H1 (cell line): ENCODE measurements at regions not wholly inside any gene's neighbourhood (a gene's known extent, or its start where the extent isn't known, plus 50 kb on each side); places are given as distances from the start of the nearest gene placed in this dataset.

Experiments used
- CTCF ChIA-PET: fragments of 300-600 bp; sonication (Branson Sonifier 250); formaldehyde crosslinking; loops from one replicate; lab custom pipeline; 2021; ENCODE audit not compliant: partially characterized antibody; lab: Charles Lee
- POLR2A ChIA-PET: fragments of 300-600 bp; sonication (Branson Sonifier 250); formaldehyde crosslinking; loops from one replicate; lab custom pipeline; 2021; ENCODE audit warnings: inconsistent platforms; ENCODE audit not compliant: partially characterized antibody; lab: Charles Lee
- DNase-seq, 2 experiments: peaks; one replicate each; pipeline versions ENCODE4 v3.0.0 to v3.0.0-alpha.2; 2010 to 2022; ENCODE audit warnings: low spot score in 2 of 2, low read depth in 1 of 2, mixed read lengths in 1 of 2
- FAIRE-seq: peaks from 2 replicates; lab custom pipeline; 2011; peaks lifted over from hg19 to GRCh38; lab: Jason Lieb, UNC
- H2AFZ ChIP-seq: 2 replicates; pipeline ENCODE4 v1.8.1; 2012; ENCODE audit warnings: low read length, inconsistent platforms
- H2AK5ac ChIP-seq: 2 replicates; pipeline ENCODE4 v1.6.1; 2013; ENCODE audit warnings: low read depth, low read length
- H2BK120ac ChIP-seq: replicated peaks from 2 replicates; pipeline ENCODE3; 2013; ENCODE audit warnings: low read depth, low read length, inconsistent platforms
- H2BK12ac ChIP-seq: 2 replicates; pipeline ENCODE4 v1.6.1; 2013; ENCODE audit warnings: low read depth, low read length
- H2BK15ac ChIP-seq: 2 replicates; pipeline ENCODE4 v1.6.1; 2013; ENCODE audit warnings: low read length
- H2BK20ac ChIP-seq: 2 replicates; pipeline ENCODE4 v1.6.1; 2013; ENCODE audit warnings: low read length
- H2BK5ac ChIP-seq: 2 replicates; pipeline ENCODE4 v1.6.1; 2013; ENCODE audit warnings: low read depth, low read length
- H3K14ac ChIP-seq: 2 replicates; pipeline ENCODE4 v1.6.1; 2013; ENCODE audit warnings: inconsistent platforms; ENCODE audit not compliant: insufficient read length
- H3K18ac ChIP-seq: 2 replicates; pipeline ENCODE4 v1.6.1; 2013; ENCODE audit warnings: low read length; ENCODE audit errors: extremely low read depth
- H3K23ac ChIP-seq: 2 replicates; pipeline ENCODE4 v1.6.1; 2013; ENCODE audit warnings: inconsistent platforms; ENCODE audit not compliant: insufficient read length
- H3K23me2 ChIP-seq: 2 replicates; pipeline ENCODE4 v1.6.1; 2013; ENCODE audit warnings: low read depth, low read length
- H3K27ac ChIP-seq: 2 replicates; pipeline ENCODE4 v1.6.1; 2011; ENCODE audit warnings: low read depth, low read length, inconsistent platforms
- H3K27me3 ChIP-seq, 4 experiments: replicated peaks in 1 of 4; 1 replicate in 1 of 4; 2 replicates in 3 of 4; pipeline versions ENCODE4 v1.6.1 to v1.8.1; 2011 to 2013; ENCODE audit warnings: low read length in 3 of 4, mild to moderate bottlenecking in 3 of 4, inconsistent platforms in 2 of 4, mixed read lengths in 2 of 4, moderate library complexity in 1 of 4; ENCODE audit not compliant: control insufficient read depth in 3 of 4, insufficient read depth in 3 of 4; ENCODE audit errors: extremely low read depth in 1 of 4
- H3K36me3 ChIP-seq, 4 experiments: 2 replicates each; pipeline versions ENCODE4 v1.6.1 to v1.8.1; 2011 to 2013; ENCODE audit warnings: mild to moderate bottlenecking in 4 of 4, low read length in 3 of 4, moderate library complexity in 2 of 4, control low read depth in 1 of 4, inconsistent platforms in 1 of 4; ENCODE audit not compliant: insufficient read depth in 4 of 4, control insufficient read depth in 2 of 4
- H3K4ac ChIP-seq: replicated peaks from 2 replicates; pipeline ENCODE3; 2013; ENCODE audit warnings: low read length, low read depth, mixed read lengths, inconsistent platforms; ENCODE audit not compliant: insufficient read length
- H3K4me1 ChIP-seq, 4 experiments: replicated peaks in 1 of 4; 1 replicate in 1 of 4; 2 replicates in 3 of 4; pipeline versions ENCODE4 v1.6.1 to v1.8.1; 2011 to 2013; ENCODE audit warnings: low read length in 3 of 4, inconsistent platforms in 2 of 4, mixed read lengths in 1 of 4; ENCODE audit not compliant: insufficient read depth in 4 of 4, control insufficient read depth in 3 of 4
- H3K4me2 ChIP-seq, 2 experiments: 2 replicates each; pipeline versions ENCODE4 v1.6.1 to v1.8.1; 2011 to 2013; ENCODE audit warnings: low read depth in 2 of 2, low read length in 2 of 2, control low read depth in 1 of 2, inconsistent platforms in 1 of 2, mild to moderate bottlenecking in 1 of 2; ENCODE audit not compliant: insufficient read depth in 1 of 2
- H3K4me3 ChIP-seq, 4 experiments: fragments of 200-600, 300-600 bp in 1 of 4; sonication (generic), shearing (Covaris generic), sonication (Bioruptor Twin) in 1 of 4; 2 replicates each; pipeline versions ENCODE4 v1.5.1 to v1.8.1; 2011 to 2016; ENCODE audit warnings: low read length in 4 of 4, low read depth in 3 of 4, control low read depth in 2 of 4, inconsistent platforms in 2 of 4, mild to moderate bottlenecking in 2 of 4, mixed read lengths in 1 of 4, moderate library complexity in 1 of 4; ENCODE audit not compliant: insufficient read depth in 2 of 4; ENCODE audit errors: extremely low read depth in 1 of 4
- H3K56ac ChIP-seq: replicated peaks from 2 replicates; pipeline ENCODE3; 2013; ENCODE audit warnings: low read depth, mild to moderate bottlenecking, mixed read lengths, low read length, inconsistent platforms; ENCODE audit not compliant: insufficient read length
- H3K79me1 ChIP-seq: 2 replicates; pipeline ENCODE4 v1.6.1; 2013; ENCODE audit warnings: low read depth, low read length, control low read depth
- H3K79me2 ChIP-seq, 2 experiments: 2 replicates each; pipeline versions ENCODE4 v1.6.1 to v1.8.1; 2012 to 2013; ENCODE audit warnings: low read length in 2 of 2, mild to moderate bottlenecking in 2 of 2, inconsistent platforms in 1 of 2; ENCODE audit not compliant: insufficient read depth in 2 of 2, control insufficient read depth in 1 of 2
- H3K9ac ChIP-seq, 4 experiments: replicated peaks in 1 of 4; 1 replicate in 1 of 4; 2 replicates in 3 of 4; pipeline versions ENCODE4 v1.6.1 to v1.8.1; 2011 to 2013; ENCODE audit warnings: low read depth in 3 of 4, low read length in 3 of 4, control low read depth in 2 of 4, mild to moderate bottlenecking in 2 of 4, moderate library complexity in 2 of 4, inconsistent platforms in 1 of 4; ENCODE audit errors: extremely low read depth in 1 of 4
- H3K9me3 ChIP-seq, 2 experiments: 2 replicates each; pipeline versions ENCODE4 v1.6.1 to v1.8.1; 2012 to 2013; ENCODE audit warnings: mild to moderate bottlenecking in 2 of 2, moderate library complexity in 2 of 2, control low read depth in 1 of 2, inconsistent platforms in 1 of 2, low read depth in 1 of 2, low read length in 1 of 2, mixed read lengths in 1 of 2; ENCODE audit not compliant: insufficient read depth in 2 of 2
- H4K20me1 ChIP-seq, 2 experiments: replicated peaks in 1 of 2; 2 replicates each; pipeline versions ENCODE3 to v1.8.1; 2011 to 2013; ENCODE audit warnings: inconsistent platforms in 2 of 2, low read length in 2 of 2, mild to moderate bottlenecking in 1 of 2; ENCODE audit not compliant: insufficient read depth in 2 of 2, control insufficient read depth in 1 of 2
- H4K5ac ChIP-seq: 2 replicates; pipeline ENCODE4 v1.6.1; 2013; ENCODE audit warnings: low read length, low read depth, mixed read lengths, inconsistent platforms; ENCODE audit not compliant: insufficient read length
- H4K8ac ChIP-seq: 2 replicates; pipeline ENCODE4 v1.8.0; 2013; ENCODE audit warnings: mild to moderate bottlenecking, moderate library complexity, low read length, inconsistent platforms; ENCODE audit not compliant: insufficient read depth; ENCODE audit errors: extremely low read depth
- H4K91ac ChIP-seq: replicated peaks from 2 replicates; pipeline ENCODE3; 2013; ENCODE audit warnings: low read length, mixed read lengths, inconsistent platforms; ENCODE audit not compliant: insufficient read length
- BRCA1 ChIP-seq: IDR thresholded peaks from 2 replicates; pipeline ENCODE4 v1.6.1; 2012; ENCODE audit warnings: low read depth, low read length, improper control_type of control experiment
- CTBP2 ChIP-seq: IDR thresholded peaks from 2 replicates; pipeline ENCODE4 v1.7.0; 2011; ENCODE audit warnings: borderline replicate concordance, mild to moderate bottlenecking, moderate library complexity, mixed read lengths, low read length; ENCODE audit not compliant: insufficient read depth, insufficient read length
- FOSL1 ChIP-seq: IDR thresholded peaks from 2 replicates; pipeline ENCODE4 v1.6.1; 2011; ENCODE audit warnings: mild to moderate bottlenecking, low read depth, low read length, moderate library complexity; ENCODE audit not compliant: insufficient read depth
- HDAC2 ChIP-seq, 2 experiments: fragments of 300-600 bp in 1 of 2; sonication (generic) in 1 of 2; IDR thresholded peaks; 2 replicates each; pipeline ENCODE4 v1.6.1; 2011 to 2012; ENCODE audit warnings: low read depth in 2 of 2, low read length in 2 of 2, mild to moderate bottlenecking in 2 of 2, moderate library complexity in 2 of 2, borderline replicate concordance in 1 of 2, inconsistent platforms in 1 of 2
- JUND ChIP-seq: IDR thresholded peaks from 2 replicates; pipeline ENCODE4 v1.6.1; 2011; ENCODE audit warnings: mild to moderate bottlenecking, improper control_type of control experiment, low read length
- NANOG ChIP-seq: IDR thresholded peaks from 2 replicates; pipeline ENCODE4 v1.6.1; 2011; ENCODE audit warnings: low read length, low read depth, mild to moderate bottlenecking, inconsistent platforms; ENCODE audit not compliant: insufficient read depth, poor library complexity, severe bottlenecking
- PHF8 ChIP-seq: fragments of 200-600 bp; sonication (generic); conservative IDR thresholded peaks from 2 replicates; pipeline ENCODE4 v1.7.1; 2012; ENCODE audit warnings: low read depth, mild to moderate bottlenecking, inconsistent platforms, low read length, moderate library complexity
- SIN3A ChIP-seq, 2 experiments: IDR thresholded peaks in 1 of 2; conservative IDR thresholded peaks in 1 of 2; 2 replicates each; pipeline ENCODE4 v1.6.1; 2011 to 2012; ENCODE audit warnings: low read length in 2 of 2, improper control_type of control experiment in 1 of 2, low read depth in 1 of 2, mild to moderate bottlenecking in 1 of 2
- SP1 ChIP-seq: IDR thresholded peaks from 2 replicates; pipeline ENCODE4 v1.6.1; 2011; ENCODE audit warnings: low read depth, low read length
- TEAD4 ChIP-seq: IDR thresholded peaks from 2 replicates; pipeline ENCODE4 v1.6.1; 2012; ENCODE audit warnings: low read depth, low read length, inconsistent platforms, mixed read lengths
- YY1 ChIP-seq: IDR thresholded peaks from 2 replicates; pipeline ENCODE4 v1.6.1; 2011; ENCODE audit warnings: low read depth, mild to moderate bottlenecking, low read length
- ZNF274 ChIP-seq: IDR thresholded peaks from 2 replicates; pipeline ENCODE4 v1.7.0; 2012; ENCODE audit warnings: low read length, borderline replicate concordance; ENCODE audit errors: extremely low read depth
- WGBS, 2 experiments: shearing (Covaris generic) in 1 of 2; methylation state at CpG; one replicate each; pipeline versions ENCODE4 v1.1.6 to v1.1.7; 2013 to 2015; ENCODE audit warnings: low lambda C conversion rate in 2 of 2, mixed read lengths in 2 of 2, inconsistent platforms in 1 of 2, low coverage in 1 of 2, missing lambda C conversion rate in 1 of 2; ENCODE audit not compliant: insufficient replicate concordance in 2 of 2, insufficient coverage in 1 of 2, insufficient read length in 1 of 2; ENCODE audit errors: extremely low coverage in 1 of 2, missing lambda C conversion rate in 1 of 2; 5-methylcytosine and 5-hydroxymethylcytosine counted together

DNA sequence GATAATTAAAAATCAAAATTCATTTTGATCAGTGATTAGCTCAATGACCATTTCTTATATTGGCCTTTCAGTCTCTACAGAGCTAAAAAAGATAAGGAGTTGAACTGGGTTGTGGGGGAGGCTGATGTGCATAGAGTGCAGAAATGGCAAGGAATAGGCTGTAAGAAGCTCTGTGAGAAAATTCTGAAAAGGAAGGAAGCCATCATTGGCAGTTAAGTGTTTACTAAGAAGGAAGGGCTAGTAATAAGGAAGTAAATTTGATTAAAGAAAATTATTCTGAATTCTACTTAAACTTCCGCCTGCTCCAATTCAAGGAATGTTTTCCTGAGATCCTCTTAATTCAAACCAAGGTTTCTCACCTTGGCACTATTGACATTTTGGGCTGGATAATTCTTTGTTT, 187.5 kb downstream of the MZT1 start:
- H2AK5ac ChIP-seq: no peak overlapping the region
- H2BK120ac ChIP-seq: no peak overlapping the region
- H4K8ac ChIP-seq: no peak overlapping the region
- H3K23ac ChIP-seq: no peak overlapping the region
- no peak overlapping the region for H3K4me2 ChIP-seq
- peaks cover 0 to 3% (median 0%) of the 10 kb centered on the region in 4 experiments; a peak in 1 of 7 replicates for H3K4me1 ChIP-seq
- H3K79me1 ChIP-seq: no peaks in the 10 kb centered on the region
- no peak overlapping the region for H2BK20ac ChIP-seq
- no peak overlapping the region for H2AFZ ChIP-seq
- no peaks in the 10 kb centered on the region for H3K9me3 ChIP-seq
- H4K91ac ChIP-seq: no peak overlapping the region
- WGBS, 2 experiments: 46% methylated on average over 1 of the region's 1 CpG; no CpG with 5 or more reads in 1 of the 2 experiments
- H3K14ac ChIP-seq: no peak overlapping the region
- no peak overlapping the region for H4K5ac ChIP-seq
- ChIA-PET CTCF (interaction anchor here (1.2 to 2.6 kb wide), 3 partner anchors 13 to 356 kb away, joined by 3 to 11 read pairs (median 3); no protein-coding TSS in a partner anchor), POLR2A (no interaction called here)
- FAIRE-seq (no peak), DNase-seq (no peak)
- H3K27me3 ChIP-seq: no peaks in the 10 kb centered on the region
- H3K4ac ChIP-seq: no peak overlapping the region
- H3K36me3 ChIP-seq: no peaks in the 10 kb centered on the region
- H4K20me1 ChIP-seq: no peaks in the 10 kb centered on the region
- no peak overlapping the region for H3K18ac ChIP-seq
- TF ChIP-seq PHF8 (no peak), SIN3A (conservative IDR thresholded peaks at IDR 0.05 in 1 of 2, IDR thresholded peaks at IDR 0.05 in 1 of 2; ENCODE audit: low read depth in 1 of 2, low read length in 2 of 2) (no peak), HDAC2 (IDR thresholded peaks at IDR 0.05; ENCODE audit: borderline replicate concordance in 1 of 2, low read depth in 2 of 2, low read length in 2 of 2) (no peak), YY1 (no peak), SP1 (no peak), FOSL1 (no peak), JUND (no peak), CTBP2 (no peak), ZNF274 (no peak), NANOG (no peak), TEAD4 (no peak), BRCA1 (no peak)
- no peaks in the 10 kb centered on the region for H3K79me2 ChIP-seq
- H3K23me2 ChIP-seq: no peaks in the 10 kb centered on the region
- H2BK15ac ChIP-seq: no peak overlapping the region
- H3K4me3 ChIP-seq: no peak overlapping the region
- H3K27ac ChIP-seq: no peak overlapping the region
- H3K9ac ChIP-seq: no peak overlapping the region
- no peak overlapping the region for H3K56ac ChIP-seq
- H2BK5ac ChIP-seq: no peak overlapping the region
- no peak overlapping the region for H2BK12ac ChIP-seq
